ENCODE measurements at regions not wholly inside any gene's neighbourhood (a gene's known extent, or its start where the extent isn't known, plus 50 kb on each side); places are given as distances from the start of the nearest gene placed in this dataset.

DNA sequence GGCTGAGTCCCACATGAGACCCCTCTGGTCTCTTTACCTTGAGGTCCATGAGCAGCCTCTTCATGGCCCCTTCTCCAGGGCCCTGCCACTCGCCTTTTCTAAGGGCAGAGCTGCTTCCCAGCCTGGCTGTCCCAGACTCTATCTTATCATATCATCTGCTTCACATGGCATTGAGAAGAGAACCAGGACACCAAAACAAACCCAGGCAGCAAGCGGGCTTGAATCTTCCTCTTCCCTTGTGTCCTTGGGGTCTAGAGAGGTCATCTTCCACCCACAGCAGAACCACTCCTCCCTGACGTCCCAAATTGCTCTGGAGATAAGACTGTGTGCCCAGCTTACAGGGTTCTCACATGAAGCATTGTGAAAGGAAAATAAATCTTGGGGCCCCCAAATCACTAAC, 261.3 kb upstream of the AUTS2 start:
- no peaks in the 10 kb centered on the region for H3K4me1 ChIP-seq (ENCODE audit: control insufficient read depth in 1 of 2, low read depth in 2 of 2)
- no peak for DNase-seq (ENCODE audit: low spot score)
- H3K36me3 ChIP-seq = no peaks in the 10 kb centered on the region
- no peak overlapping the region for H3K27ac ChIP-seq
- no peak overlapping the region for H3K4me3 ChIP-seq
- TF ChIP-seq, protein P1, sequence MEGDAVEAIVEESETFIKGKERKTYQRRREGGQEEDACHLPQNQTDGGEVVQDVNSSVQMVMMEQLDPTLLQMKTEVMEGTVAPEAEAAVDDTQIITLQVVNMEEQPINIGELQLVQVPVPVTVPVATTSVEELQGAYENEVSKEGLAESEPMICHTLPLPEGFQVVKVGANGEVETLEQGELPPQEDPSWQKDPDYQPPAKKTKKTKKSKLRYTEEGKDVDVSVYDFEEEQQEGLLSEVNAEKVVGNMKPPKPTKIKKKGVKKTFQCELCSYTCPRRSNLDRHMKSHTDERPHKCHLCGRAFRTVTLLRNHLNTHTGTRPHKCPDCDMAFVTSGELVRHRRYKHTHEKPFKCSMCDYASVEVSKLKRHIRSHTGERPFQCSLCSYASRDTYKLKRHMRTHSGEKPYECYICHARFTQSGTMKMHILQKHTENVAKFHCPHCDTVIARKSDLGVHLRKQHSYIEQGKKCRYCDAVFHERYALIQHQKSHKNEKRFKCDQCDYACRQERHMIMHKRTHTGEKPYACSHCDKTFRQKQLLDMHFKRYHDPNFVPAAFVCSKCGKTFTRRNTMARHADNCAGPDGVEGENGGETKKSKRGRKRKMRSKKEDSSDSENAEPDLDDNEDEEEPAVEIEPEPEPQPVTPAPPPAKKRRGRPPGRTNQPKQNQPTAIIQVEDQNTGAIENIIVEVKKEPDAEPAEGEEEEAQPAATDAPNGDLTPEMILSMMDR (IDR thresholded peaks at IDR 0.05) = no peak
- no peaks in the 10 kb centered on the region for H3K9me3 ChIP-seq
- no peaks in the 10 kb centered on the region for H3K27me3 ChIP-seq (replicated peaks; ENCODE audit: insufficient read depth)
- ATAC-seq (ENCODE audit: insufficient number of reproducible peaks, low FRiP score, low read depth) = no peak

- ATAC-seq (ENCODE audit: insufficient number of reproducible peaks, low FRiP score, low read depth) (no peak), DNase-seq (ENCODE audit: low spot score) (no peak)
- Histone ChIP-seq H3K4me1 (ENCODE audit: control insufficient read depth in 1 of 2, low read depth in 2 of 2) (no peaks in the 10 kb centered on the region), H3K36me3 (no peaks in the 10 kb centered on the region), H3K4me3 (no peak overlapping the region), H3K27ac (no peak overlapping the region), H3K9me3 (no peaks in the 10 kb centered on the region), H3K27me3 (replicated peaks; ENCODE audit: insufficient read depth) (no peaks in the 10 kb centered on the region)
- TF ChIP-seq, protein P1 (IDR thresholded peaks at IDR 0.05) = no peak
Measured at GRCh38 chr7:69338144-69338543, 260.1 kb upstream of the AUTS2 start.

- TF ChIP-seq, protein P1 (IDR thresholded peaks at IDR 0.05) = no peak
- Histone ChIP-seq H3K4me3 (no peak overlapping the region), H3K27me3 (replicated peaks; ENCODE audit: insufficient read depth) (no peaks in the 10 kb centered on the region), H3K36me3 (no peaks in the 10 kb centered on the region), H3K4me1 (ENCODE audit: control insufficient read depth in 1 of 2, low read depth in 2 of 2) (no peaks in the 10 kb centered on the region), H3K9me3 (no peaks in the 10 kb centered on the region), H3K27ac (no peak overlapping the region)
- DNase-seq (ENCODE audit: low spot score) = no peak
- ATAC-seq (ENCODE audit: insufficient number of reproducible peaks, low FRiP score, low read depth) = peak; percentile 36
Measured at GRCh38 chr7:69341288-69341687, 257.0 kb upstream of the AUTS2 start.

GRCh38 chr7:69342154-69342884, 256.0 kb upstream of the AUTS2 start:
- Histone ChIP-seq H3K36me3 (no peaks in the 10 kb centered on the region), H3K4me3 (no peak overlapping the region), H3K27me3 (replicated peaks; ENCODE audit: insufficient read depth) (no peaks in the 10 kb centered on the region), H3K9me3 (no peaks in the 10 kb centered on the region), H3K4me1 (ENCODE audit: control insufficient read depth in 1 of 2, low read depth in 2 of 2) (no peaks in the 10 kb centered on the region), H3K27ac (no peak overlapping the region)
- TF ChIP-seq, protein P1 (IDR thresholded peaks at IDR 0.05) = no peak
- ATAC-seq (ENCODE audit: insufficient number of reproducible peaks, low FRiP score, low read depth) (no peak), DNase-seq (ENCODE audit: low spot score) (no peak)

DNA sequence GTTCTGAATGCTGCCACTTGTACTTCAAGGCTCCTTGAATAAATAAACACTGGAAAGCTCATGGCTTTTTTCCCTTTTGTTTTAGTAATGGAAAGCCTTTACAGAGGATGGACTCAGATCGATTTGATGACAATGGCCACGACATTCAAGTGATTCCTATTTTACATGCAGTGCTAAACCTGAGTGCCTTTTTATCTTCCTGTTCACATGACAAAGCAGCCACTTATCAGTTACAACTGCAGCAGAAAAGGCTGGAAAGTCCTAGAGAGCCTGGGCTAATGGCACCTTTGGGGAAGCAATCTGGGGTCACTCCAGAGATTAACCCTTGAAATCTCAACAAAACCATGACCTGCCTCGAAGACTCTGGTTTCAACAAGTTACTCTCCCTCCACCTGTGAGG, 249.0 kb upstream of the AUTS2 start:
- no peak overlapping the region for H3K4me3 ChIP-seq
- DNase-seq (ENCODE audit: low spot score) (no peak), ATAC-seq (ENCODE audit: insufficient number of reproducible peaks, low FRiP score, low read depth) (no peak)
- H3K4me1 ChIP-seq (ENCODE audit: control insufficient read depth in 1 of 2, low read depth in 2 of 2) = no peaks in the 10 kb centered on the region
- H3K9me3 ChIP-seq = no peaks in the 10 kb centered on the region
- H3K27ac ChIP-seq = no peak overlapping the region
- H3K36me3 ChIP-seq = no peaks in the 10 kb centered on the region
- no peaks in the 10 kb centered on the region for H3K27me3 ChIP-seq (replicated peaks; ENCODE audit: insufficient read depth)
- TF ChIP-seq, protein P1 (IDR thresholded peaks at IDR 0.05) = no peak
